Stimulated activated CD4-positive, alpha-beta T cell treated with anti-CD3 and anti-CD28 coated beads, Interleukin-2, amount 100 ng/mL, for 4 hours (primary cell): ENCODE measurements at regions not wholly inside any gene's neighbourhood (a gene's known extent, or its start where the extent isn't known, plus 50 kb on each side); places are given as distances from the start of the nearest gene placed in this dataset.

Source experiments
- DNase-seq: peaks from one replicate; pipeline ENCODE4 v3.0.0-alpha.2; 2020; ENCODE audit warnings: low read depth

- no peak for DNase-seq
Observed at GRCh38 chr3:43207628-43208085, 78.7 kb upstream of the SNRK start.

GRCh38 chr3:43206632-43207031, 79.7 kb upstream of the SNRK start:
- DNase-seq = no peak

- no peak for DNase-seq
Observed at GRCh38 chr3:43206105-43206504, 80.2 kb upstream of the SNRK start.

GRCh38 chr3:43203022-43203421, 83.3 kb upstream of the SNRK start:
- DNase-seq = no peak

GRCh38 chr3:43201581-43201980, 84.8 kb upstream of the SNRK start:
- no peak for DNase-seq

GRCh38 chr3:43199645-43200306, 86.6 kb upstream of the SNRK start:
- no peak for DNase-seq

- no peak for DNase-seq
Observed at GRCh38 chr3:43198791-43199644, 87.3 kb upstream of the SNRK start.

DNA sequence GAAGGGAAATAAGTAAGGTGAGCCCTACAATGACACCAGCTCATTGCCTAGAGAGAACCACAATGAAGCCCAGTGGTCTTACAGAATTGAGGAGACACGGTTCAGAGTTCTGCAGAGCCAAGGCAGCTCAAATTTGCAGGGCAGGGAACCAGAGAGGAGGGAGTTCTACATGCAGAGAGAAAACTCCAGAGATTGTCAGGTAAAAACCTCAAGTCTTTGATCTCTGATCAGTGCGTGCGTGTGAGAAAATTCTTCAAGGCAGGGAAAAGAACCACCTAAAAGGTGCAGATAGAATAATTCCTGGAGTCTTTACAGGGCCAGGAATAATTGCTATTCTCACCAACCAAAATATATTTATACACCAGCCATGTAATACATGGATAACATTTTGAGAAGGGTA, 88.0 kb upstream of the SNRK start:
- no peak for DNase-seq

GRCh38 chr3:43197181-43197580, 89.2 kb upstream of the SNRK start:
- no peak for DNase-seq

DNA sequence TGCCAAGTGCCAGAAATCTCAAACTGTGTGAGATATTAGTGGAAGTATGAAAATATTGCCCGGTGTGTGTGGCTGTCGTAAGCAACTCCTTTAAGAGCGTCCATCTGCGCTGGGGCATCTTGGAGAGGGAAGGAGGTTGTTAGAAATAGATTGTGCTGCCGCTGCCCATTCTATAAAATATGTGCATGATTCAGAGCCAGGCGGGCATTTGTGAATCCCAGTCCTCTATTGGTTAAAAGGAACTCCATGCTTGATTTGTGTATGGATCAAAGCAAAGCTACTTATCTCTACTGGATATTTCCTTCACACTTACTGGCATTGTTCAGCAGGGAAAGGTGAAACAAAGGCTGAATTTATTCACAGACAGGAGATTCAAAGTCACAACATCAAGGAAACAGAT, 89.6 kb upstream of the SNRK start:
- no peak for DNase-seq

- DNase-seq = no peak
Observed at GRCh38 chr3:43195115-43195498, 89.2 kb upstream of the POMGNT2 start.

GRCh38 chr3:43194490-43195114, 88.7 kb upstream of the POMGNT2 start:
- DNase-seq = peak; percentile 9

GRCh38 chr3:43194069-43194468, 88.2 kb upstream of the POMGNT2 start:
- DNase-seq = no peak

DNA sequence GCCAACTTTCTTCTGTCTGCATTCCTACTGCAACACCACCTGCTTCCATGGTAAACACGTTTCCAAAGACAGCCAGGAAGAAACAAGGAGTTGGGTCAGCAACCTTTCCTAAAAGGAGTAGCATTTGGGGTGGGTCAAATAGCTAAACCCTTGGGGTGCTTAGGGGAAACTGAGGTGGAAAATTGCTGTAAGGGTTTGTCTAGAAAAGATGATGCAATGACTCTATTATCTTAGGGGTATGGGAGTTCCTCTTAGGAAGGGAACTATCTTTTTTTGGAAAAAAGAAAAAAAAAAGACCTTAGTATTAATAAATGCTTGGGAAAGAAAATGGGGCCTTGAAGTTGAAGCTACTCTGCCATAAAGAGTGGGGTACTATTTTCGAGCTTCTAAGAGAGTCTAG, 86.1 kb upstream of the POMGNT2 start:
- DNase-seq = no peak

DNA sequence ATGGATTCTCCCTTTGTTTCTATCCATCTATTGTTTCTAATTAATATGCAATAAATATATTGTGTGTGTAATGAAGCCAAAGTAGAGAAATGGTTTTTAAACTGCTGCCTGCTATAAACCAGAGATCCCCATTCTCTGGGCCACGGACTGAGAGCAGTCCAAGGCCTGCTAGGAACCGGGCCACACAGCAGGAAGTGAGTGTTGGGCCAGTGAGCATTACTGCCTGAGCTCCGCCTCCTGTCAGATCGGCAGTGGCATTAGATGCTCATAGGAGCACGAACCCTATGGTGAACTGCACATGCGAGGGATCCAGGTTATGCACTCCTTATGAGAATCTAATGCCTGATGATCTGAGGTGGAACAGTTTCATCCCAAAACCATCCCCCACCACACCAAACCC, 85.2 kb upstream of the POMGNT2 start:
- no peak for DNase-seq

GRCh38 chr3:43190670-43191069, 84.8 kb upstream of the POMGNT2 start:
- no peak for DNase-seq

GRCh38 chr3:43187836-43188479, 82.1 kb upstream of the POMGNT2 start:
- no peak for DNase-seq

DNA sequence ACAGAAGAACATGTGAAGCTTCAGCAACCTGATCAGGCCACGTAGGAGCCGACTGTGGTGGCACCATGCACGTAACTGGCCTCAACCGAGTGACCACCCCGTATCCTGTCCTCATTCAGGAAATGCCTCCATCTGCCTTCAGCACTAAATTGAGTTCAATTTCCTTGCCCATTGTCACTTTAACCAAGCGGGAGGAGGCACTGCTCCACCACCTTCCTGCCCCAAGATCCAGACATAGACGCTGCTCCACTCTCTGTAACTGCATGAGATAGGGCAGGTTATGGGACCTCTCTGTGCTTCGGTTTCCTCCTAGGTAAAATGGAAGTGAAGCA, 80.1 kb upstream of the POMGNT2 start:
- no peak for DNase-seq

GRCh38 chr3:43185274-43185982, 79.5 kb upstream of the POMGNT2 start:
- DNase-seq = no peak

DNA sequence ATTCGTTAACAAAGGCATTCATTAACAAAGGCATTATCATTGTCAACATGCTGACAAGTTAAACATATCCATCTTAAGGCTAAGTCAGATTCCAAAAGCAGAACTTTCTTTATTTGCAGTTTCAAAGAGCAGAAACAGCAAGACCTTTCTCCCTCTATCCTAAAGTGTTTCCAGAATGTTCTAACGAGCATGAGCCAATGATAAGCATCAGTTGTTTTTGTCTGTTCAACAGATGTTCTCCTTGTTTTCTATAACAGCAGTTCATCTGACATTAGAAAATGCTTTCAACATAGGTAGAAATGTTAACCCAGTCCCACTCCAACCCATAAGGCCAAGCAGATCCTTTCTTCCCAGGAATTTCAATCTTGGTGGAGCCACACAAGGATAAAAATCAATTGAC, 77.6 kb upstream of the POMGNT2 start:
- no peak for DNase-seq

GRCh38 chr3:43181202-43181821, 75.4 kb upstream of the POMGNT2 start:
- DNase-seq = peak; percentile 40

- DNase-seq = no peak
Observed at GRCh38 chr3:43180694-43181093, 74.8 kb upstream of the POMGNT2 start.
